Dermis microvascular lymphatic vessel endothelial cell (primary cell): ENCODE measurements at regions not wholly inside any gene's neighbourhood (a gene's known extent, or its start where the extent isn't known, plus 50 kb on each side); places are given as distances from the start of the nearest gene placed in this dataset.
"Not testable (repeated sequence)": the region's sequence is repeated elsewhere in the genome, so short reads cannot be mapped to it uniquely, and the experiment has no call there.

Experiments
- DNase-seq, 2 donors: peaks; one replicate each; pipeline versions ENCODE4 v3.0.0 to v3.0.0-alpha.2; 2010; ENCODE audit warnings: low read depth in 2 of 2

- DNase-seq = not testable (repeated sequence)
These were observed 51.5 kb upstream of the MUC20 start for GRCh38 chr3:195669310-195669709.

GRCh38 chr3:195668131-195668766 is 52.5 kb upstream of the MUC20 start:
- not testable (repeated sequence) for DNase-seq

- not testable (repeated sequence) for DNase-seq
These were observed 55.5 kb upstream of the MUC20 start for GRCh38 chr3:195665311-195665710.

GRCh38 chr3:195664131-195664530 is 56.6 kb upstream of the MUC20 start:
- DNase-seq = not testable (repeated sequence)

- not testable (repeated sequence) for DNase-seq
These were observed 61.6 kb upstream of the MUC20 start for GRCh38 chr3:195659136-195659533.

- DNase-seq = not testable (repeated sequence)
These were observed 62.2 kb upstream of the MUC20 start for GRCh38 chr3:195658381-195659135.

GRCh38 chr3:195657475-195658372 is 63.1 kb upstream of the MUC20 start:
- DNase-seq = peak; percentile 50 to 83

- not testable (repeated sequence) for DNase-seq
These were observed 64.7 kb upstream of the MUC20 start for GRCh38 chr3:195656091-195656490.

- DNase-seq = not testable (repeated sequence)
These were observed 66.0 kb upstream of the MUC20 start for GRCh38 chr3:195654746-195655145.

- not testable (repeated sequence) for DNase-seq
These were observed 66.6 kb upstream of the MUC20 start for GRCh38 chr3:195654138-195654537.

GRCh38 chr3:195653641-195654040 is 67.1 kb upstream of the MUC20 start:
- peak in 1 of 2 donors; percentile 18 for DNase-seq

- not testable (repeated sequence) for DNase-seq
These were observed 64.4 kb upstream of the APOD start for GRCh38 chr3:195647912-195648702.

GRCh38 chr3:195645872-195646271 is 62.1 kb upstream of the APOD start:
- not testable (repeated sequence) for DNase-seq

GRCh38 chr3:195643245-195643644 is 59.5 kb upstream of the APOD start:
- DNase-seq = not testable (repeated sequence)

- DNase-seq = not testable (repeated sequence)
These were observed 58.6 kb upstream of the APOD start for GRCh38 chr3:195642311-195642710.

GRCh38 chr3:195638456-195638855 is 54.7 kb upstream of the APOD start:
- DNase-seq = not testable (repeated sequence)

GRCh38 chr3:195637473-195638233 is 53.9 kb upstream of the APOD start:
- DNase-seq = not testable (repeated sequence)

- DNase-seq = not testable (repeated sequence)
These were observed 53.3 kb upstream of the APOD start for GRCh38 chr3:195637011-195637410.

GRCh38 chr3:195635898-195636685 is 52.4 kb upstream of the APOD start:
- DNase-seq = not testable (repeated sequence)
